ENCODE measurements at regions not wholly inside any gene's neighbourhood (a gene's known extent, or its start where the extent isn't known, plus 50 kb on each side); places are given as distances from the start of the nearest gene placed in this dataset.

GRCh38 chr14:97013878-97014277 is 216.7 kb downstream of the VRK1 start:
- no peak for DNase-seq (ENCODE audit: low spot score)

DNA sequence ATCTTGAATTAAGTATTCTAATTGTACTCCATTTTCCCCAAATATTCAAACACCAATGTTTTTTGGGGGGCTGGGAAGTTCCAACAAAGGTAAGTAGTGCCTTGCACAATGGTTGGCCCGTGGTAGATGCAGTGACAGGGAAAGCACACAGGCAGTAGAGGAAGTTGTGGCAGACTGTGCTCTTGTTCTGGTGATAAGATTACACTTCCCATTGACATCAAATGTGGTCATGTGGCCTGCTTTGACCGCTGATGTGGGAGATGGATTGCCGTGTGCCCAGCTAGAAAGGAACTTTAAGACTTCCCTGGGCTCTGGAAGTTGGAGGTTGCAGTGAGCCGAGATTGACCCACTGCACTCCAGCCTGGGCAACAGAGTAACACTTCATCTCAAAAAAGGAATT is 223.8 kb downstream of the VRK1 start:
- TF ChIP-seq, protein P1, sequence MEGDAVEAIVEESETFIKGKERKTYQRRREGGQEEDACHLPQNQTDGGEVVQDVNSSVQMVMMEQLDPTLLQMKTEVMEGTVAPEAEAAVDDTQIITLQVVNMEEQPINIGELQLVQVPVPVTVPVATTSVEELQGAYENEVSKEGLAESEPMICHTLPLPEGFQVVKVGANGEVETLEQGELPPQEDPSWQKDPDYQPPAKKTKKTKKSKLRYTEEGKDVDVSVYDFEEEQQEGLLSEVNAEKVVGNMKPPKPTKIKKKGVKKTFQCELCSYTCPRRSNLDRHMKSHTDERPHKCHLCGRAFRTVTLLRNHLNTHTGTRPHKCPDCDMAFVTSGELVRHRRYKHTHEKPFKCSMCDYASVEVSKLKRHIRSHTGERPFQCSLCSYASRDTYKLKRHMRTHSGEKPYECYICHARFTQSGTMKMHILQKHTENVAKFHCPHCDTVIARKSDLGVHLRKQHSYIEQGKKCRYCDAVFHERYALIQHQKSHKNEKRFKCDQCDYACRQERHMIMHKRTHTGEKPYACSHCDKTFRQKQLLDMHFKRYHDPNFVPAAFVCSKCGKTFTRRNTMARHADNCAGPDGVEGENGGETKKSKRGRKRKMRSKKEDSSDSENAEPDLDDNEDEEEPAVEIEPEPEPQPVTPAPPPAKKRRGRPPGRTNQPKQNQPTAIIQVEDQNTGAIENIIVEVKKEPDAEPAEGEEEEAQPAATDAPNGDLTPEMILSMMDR (IDR thresholded peaks at IDR 0.05) = no peak
- TF ChIP-seq POLR2A (IDR thresholded peaks at IDR 0.05) (no peak), POLR2AphosphoS5 (IDR thresholded peaks at IDR 0.05) (no peak)
- H3K4me3 ChIP-seq = no peak overlapping the region
- WGBS = 81% methylated on average over 4 of the region's 4 CpGs

More at GRCh38 chr14:97013878-97014277, 216.7 kb downstream of the VRK1 start:
- Histone ChIP-seq H3K36me3 (no peaks in the 10 kb centered on the region), H3K4me3 (no peak overlapping the region), H3K27me3 (replicated peaks; ENCODE audit: insufficient read depth) (no peaks in the 10 kb centered on the region), H3K4me1 (replicated peaks) (no peaks in the 10 kb centered on the region), H3K9me3 (no peaks in the 10 kb centered on the region), H3K27ac (no peak overlapping the region)
- 78% methylated on average over 7 of the region's 7 CpGs for WGBS
- TF ChIP-seq POLR2AphosphoS5 (IDR thresholded peaks at IDR 0.05) = no peak
- no peak for TF ChIP-seq POLR2A (IDR thresholded peaks at IDR 0.05)
- TF ChIP-seq, protein P1 (IDR thresholded peaks at IDR 0.05) = no peak
- intact Hi-C loops (cut with DNase I) = no loop called here

GRCh38 chr14:97021571-97022168 is 224.5 kb downstream of the VRK1 start:
- whole genome bisulfite sequencing = 62% methylated on average over 3 of the region's 3 CpGs
- intact Hi-C loops (cut with DNase I) = no loop called here
- H3K9me3 ChIP-seq = no peaks in the 10 kb centered on the region

More for the DNA sequence above, 223.8 kb downstream of the VRK1 start:
- H3K9me3 ChIP-seq = no peaks in the 10 kb centered on the region
- no peaks in the 10 kb centered on the region for H3K4me1 ChIP-seq (replicated peaks)
- no peak for DNase-seq (ENCODE audit: low spot score)
- no peaks in the 10 kb centered on the region for H3K27me3 ChIP-seq (replicated peaks; ENCODE audit: insufficient read depth)
- no peak overlapping the region for H3K27ac ChIP-seq
- no peaks in the 10 kb centered on the region for H3K36me3 ChIP-seq
- intact Hi-C loops (cut with DNase I) = no loop called here

DNA sequence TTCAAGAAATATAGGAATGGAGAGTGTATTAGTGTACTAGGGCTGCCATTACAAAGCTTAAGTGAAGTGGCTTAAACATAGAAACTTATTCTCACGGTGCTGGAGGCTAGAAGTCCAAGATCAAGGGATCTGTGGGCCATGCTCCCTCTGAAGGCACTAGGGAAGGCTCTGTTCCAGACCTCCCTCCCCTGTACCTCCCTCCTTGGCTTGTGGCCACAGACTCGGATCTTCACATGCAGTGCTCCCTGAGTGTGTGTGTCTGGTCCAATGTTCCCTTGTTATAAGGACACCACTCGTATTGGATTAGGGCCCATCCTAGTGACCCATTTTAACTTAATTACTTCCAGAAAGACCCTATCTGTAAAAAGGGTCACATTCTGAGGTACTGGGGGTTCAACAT is 225.6 kb downstream of the VRK1 start:
- no peaks in the 10 kb centered on the region for H3K9me3 ChIP-seq
- no peak for DNase-seq (ENCODE audit: low spot score)
- H3K4me3 ChIP-seq = no peak overlapping the region
- WGBS = 59% methylated on average over 3 of the region's 3 CpGs
- H3K36me3 ChIP-seq = no peaks in the 10 kb centered on the region
- no peaks in the 10 kb centered on the region for H3K4me1 ChIP-seq (replicated peaks)
- intact Hi-C loops (cut with DNase I) = no loop called here
- no peaks in the 10 kb centered on the region for H3K27me3 ChIP-seq (replicated peaks; ENCODE audit: insufficient read depth)
- no peak for TF ChIP-seq POLR2AphosphoS5 (IDR thresholded peaks at IDR 0.05)
- TF ChIP-seq, protein P1 (IDR thresholded peaks at IDR 0.05) = no peak
- no peak for TF ChIP-seq POLR2A (IDR thresholded peaks at IDR 0.05)
- H3K27ac ChIP-seq = no peak overlapping the region

More at GRCh38 chr14:97021571-97022168, 224.5 kb downstream of the VRK1 start:
- Histone ChIP-seq H3K36me3 (no peaks in the 10 kb centered on the region), H3K4me3 (no peak overlapping the region), H3K27me3 (replicated peaks; ENCODE audit: insufficient read depth) (no peaks in the 10 kb centered on the region), H3K27ac (no peak overlapping the region), H3K4me1 (replicated peaks) (no peaks in the 10 kb centered on the region)
- no peak for DNase-seq (ENCODE audit: low spot score)
- no peak for TF ChIP-seq POLR2A (IDR thresholded peaks at IDR 0.05)
- TF ChIP-seq, protein P1 (IDR thresholded peaks at IDR 0.05) = no peak
- no peak for TF ChIP-seq POLR2AphosphoS5 (IDR thresholded peaks at IDR 0.05)

DNA sequence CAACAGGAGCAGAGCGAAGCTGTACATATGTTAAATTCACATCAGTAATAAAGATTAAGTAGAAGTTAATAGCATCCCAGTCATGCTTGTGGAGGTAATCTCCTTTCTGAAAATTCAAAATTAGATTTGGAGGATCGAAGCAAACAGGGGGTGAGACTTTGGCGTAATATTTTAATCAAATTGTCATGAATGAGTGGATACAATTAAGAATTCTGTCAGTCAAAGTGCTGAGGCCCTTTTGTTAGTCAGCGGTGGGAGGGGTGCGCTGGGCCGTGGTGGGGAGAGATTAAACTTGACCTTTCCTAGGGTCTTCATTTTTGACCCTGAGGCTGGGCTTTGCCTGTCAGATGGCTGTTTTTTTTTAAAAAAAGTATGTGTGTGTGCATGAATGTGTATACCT is 226.7 kb downstream of the VRK1 start:
- H3K27ac ChIP-seq = no peak overlapping the region
- no peaks in the 10 kb centered on the region for H3K9me3 ChIP-seq
- WGBS = 82% methylated on average over 6 of the region's 6 CpGs
- intact Hi-C loops (cut with DNase I) = no loop called here
- DNase-seq (ENCODE audit: low spot score) = no peak
- no peak overlapping the region for H3K4me3 ChIP-seq
- TF ChIP-seq POLR2AphosphoS5 (IDR thresholded peaks at IDR 0.05) (no peak), POLR2A (IDR thresholded peaks at IDR 0.05) (no peak)
- TF ChIP-seq, protein P1 (IDR thresholded peaks at IDR 0.05) = no peak
- no peaks in the 10 kb centered on the region for H3K4me1 ChIP-seq (replicated peaks)
- H3K27me3 ChIP-seq (replicated peaks; ENCODE audit: insufficient read depth) = no peaks in the 10 kb centered on the region
- H3K36me3 ChIP-seq = no peaks in the 10 kb centered on the region

Data from prostate gland (tissue), 2 donors.